ENCODE measurements at regions not wholly inside any gene's neighbourhood (a gene's known extent, or its start where the extent isn't known, plus 50 kb on each side); places are given as distances from the start of the nearest gene placed in this dataset.
"Not testable (repeated sequence)": the region's sequence is repeated elsewhere in the genome, so short reads cannot be mapped to it uniquely, and the experiment has no call there.

DNA sequence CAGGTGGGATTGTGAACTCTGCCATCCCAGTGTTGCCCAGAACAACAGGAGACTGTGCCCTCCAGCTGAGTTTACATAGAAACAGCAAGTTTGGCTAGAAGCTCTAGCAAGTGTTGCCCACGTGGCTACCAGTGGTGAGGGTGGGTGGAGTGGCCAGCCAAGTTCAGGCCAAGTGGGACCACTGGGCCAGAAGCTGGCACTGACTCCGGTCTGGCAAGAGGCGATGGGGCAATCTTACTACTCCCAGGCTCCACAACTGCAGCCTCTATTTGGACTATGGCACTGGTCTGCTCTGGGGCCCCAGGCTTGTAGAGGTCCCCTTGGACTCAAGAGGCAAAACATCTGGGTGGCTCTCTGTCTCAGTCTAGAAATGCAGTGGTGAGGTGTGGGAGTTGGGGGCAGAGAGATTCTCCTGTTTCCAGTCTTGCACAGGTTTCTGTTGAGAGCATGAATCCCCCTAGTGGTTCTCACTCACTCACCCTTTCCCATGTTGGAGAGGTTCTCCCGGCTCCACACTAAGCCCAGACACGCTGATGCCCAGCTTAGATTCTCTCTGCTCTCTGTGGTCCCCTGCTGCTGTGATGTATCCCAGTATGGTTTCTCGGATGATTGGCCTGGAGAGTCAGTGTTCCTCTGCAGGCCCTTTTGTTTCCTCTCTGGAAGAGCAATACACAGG is 615.3 kb downstream of the PDHA2 start:
- DNase-seq: no peak

DNA sequence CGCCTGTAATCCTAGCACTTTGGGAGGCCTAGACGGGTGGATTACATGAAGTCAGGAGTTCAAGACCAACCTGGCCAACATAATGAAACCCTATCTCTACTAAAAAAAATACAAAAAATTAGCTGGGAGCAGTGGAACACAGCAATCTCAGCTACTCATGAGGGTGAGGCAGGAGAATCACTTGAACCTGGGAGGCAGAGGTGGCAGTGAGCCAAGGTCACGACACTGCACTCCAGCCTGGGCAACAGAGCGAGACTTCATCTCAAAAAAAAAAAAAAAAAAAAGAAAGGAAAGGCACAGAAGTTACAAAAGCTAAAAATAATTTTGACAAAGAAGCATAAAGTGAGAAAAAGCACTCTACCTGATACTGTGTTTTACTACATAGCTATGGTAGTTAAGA is 618.1 kb downstream of the PDHA2 start:
- DNase-seq: not testable (repeated sequence)

DNA sequence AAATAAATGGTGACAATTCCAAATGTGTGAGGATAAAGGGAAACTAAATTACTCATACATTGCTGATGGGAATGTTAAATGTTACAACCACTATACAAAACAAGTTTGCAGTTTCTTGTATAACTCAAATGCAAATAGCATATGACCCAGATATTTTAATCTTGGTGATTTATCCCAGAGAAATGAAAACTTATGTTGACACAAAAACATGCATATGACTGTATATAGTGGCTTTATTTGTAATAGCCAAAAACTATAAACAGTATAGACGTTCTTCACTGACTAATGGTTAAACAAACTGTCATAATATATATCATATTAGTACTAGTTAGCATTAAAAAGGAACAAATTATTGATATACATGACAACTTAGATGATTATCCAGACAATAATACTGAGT is 619.2 kb downstream of the PDHA2 start:
- DNase-seq: no peak

DNA sequence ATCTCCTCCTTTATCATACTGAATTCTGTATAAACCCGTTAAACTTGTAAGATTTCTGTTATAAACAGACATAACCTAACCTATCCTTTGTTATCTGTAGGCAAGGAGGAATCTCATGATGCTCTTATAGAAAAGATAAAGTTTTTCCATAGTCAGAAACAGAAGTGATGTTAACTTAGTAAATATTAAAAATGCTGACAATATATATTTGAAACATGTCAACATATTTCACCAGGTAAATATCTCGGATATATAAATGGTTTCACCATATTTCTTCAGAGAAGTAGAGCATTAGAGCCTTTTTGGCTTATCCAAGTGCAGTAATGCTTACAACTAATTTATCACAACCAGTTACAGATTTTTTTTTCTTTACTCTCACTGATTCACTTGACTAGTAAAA is 625.9 kb downstream of the PDHA2 start:
- DNase-seq: no peak

GRCh38 chr4:96471956-96472867 is 632.3 kb downstream of the PDHA2 start:
- DNase-seq: no peak

DNA sequence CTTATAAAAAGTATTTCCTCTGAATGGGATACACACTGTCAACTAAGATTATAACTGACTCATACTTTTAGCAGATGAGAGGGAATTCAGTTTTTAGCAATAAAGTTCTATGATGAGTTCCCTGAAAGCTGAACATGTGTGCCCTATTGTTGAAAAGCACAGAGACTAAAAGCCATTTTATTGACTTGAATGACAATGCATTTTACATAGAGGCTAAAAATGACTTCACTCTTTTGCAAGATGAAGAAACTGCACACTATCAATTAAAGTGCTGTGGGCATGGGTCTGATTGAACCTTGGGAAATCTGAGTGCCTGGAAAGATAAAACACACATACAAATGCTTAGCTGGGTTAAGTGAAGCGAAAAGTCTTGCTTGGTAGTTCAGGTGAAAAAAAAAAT is 633.4 kb downstream of the PDHA2 start:
- DNase-seq: no peak

DNA sequence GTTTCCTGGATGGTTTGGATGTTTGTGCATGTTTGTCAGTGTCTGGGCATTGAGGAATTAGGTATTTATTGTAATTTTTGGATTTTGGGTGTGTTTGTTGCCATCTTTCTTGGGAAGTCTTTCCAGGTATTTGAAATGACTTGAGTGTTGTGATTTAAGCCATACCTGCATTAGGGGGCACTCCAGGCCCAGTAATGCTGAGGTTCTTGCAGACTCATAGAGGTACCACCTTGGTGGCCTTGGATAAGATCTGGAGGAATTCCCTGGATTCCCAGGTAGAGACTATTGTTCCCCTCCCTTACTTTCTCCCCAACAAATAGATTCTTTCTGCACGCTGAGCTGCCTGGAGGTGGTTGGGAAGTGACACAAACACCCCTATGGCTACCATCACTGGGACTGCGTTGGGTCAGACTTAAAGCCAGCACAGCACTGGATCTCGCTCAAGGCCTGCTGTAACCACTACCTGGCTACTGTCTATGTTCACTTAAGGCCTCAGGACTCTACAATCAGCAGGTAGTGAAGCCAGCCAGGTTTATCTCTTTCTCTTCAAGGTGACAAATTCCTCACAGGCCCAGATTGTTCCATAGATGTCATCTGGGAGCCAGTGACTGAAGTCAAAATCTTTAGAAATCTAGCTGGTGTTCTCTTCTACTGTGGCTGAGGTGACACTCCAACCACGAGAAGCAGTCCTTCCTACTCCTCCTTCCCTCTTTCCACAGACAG is 643.6 kb downstream of the PDHA2 start:
- DNase-seq: no peak

GRCh38 chr4:96486563-96486962 is 646.7 kb downstream of the PDHA2 start:
- no peak for DNase-seq

DNA sequence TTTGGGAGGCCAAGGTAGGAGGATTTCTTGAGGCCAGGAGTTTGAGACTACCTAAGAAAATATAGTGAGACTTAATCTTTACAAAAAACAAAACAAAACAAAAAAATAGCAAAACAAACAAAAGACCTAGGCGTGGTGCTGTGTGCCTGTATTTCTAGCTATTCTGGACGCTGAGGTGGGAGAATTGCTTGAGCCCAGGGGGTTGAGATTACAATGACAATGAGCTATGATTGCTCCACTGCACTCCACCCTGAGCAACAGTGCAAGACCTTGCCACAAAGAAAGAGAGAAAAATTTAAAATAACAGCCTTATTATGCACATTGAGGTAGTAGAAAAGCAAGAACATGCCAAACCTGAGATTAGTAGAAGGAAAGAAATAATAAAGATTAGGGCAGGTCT is 657.7 kb downstream of the PDHA2 start:
- DNase-seq: no peak

DNA sequence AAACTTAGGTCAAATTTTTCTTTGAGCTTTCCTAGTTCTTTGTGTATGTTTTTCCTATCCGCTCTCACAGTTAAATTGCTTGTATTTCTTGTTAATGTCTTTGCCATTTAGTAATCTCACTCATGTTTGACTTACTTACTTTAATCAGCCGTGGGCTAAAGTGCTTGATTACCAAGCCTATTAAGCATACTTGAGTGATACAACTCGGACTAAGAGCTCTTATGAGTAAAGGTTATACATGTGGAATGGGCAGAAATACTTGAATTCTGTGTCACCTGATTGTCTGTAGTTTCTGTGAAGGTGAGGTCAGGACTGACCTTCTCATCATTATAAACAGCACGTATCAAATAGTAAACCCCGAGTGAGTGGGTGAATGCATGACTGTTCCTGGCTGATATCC is 664.5 kb downstream of the PDHA2 start:
- DNase-seq: no peak

DNA sequence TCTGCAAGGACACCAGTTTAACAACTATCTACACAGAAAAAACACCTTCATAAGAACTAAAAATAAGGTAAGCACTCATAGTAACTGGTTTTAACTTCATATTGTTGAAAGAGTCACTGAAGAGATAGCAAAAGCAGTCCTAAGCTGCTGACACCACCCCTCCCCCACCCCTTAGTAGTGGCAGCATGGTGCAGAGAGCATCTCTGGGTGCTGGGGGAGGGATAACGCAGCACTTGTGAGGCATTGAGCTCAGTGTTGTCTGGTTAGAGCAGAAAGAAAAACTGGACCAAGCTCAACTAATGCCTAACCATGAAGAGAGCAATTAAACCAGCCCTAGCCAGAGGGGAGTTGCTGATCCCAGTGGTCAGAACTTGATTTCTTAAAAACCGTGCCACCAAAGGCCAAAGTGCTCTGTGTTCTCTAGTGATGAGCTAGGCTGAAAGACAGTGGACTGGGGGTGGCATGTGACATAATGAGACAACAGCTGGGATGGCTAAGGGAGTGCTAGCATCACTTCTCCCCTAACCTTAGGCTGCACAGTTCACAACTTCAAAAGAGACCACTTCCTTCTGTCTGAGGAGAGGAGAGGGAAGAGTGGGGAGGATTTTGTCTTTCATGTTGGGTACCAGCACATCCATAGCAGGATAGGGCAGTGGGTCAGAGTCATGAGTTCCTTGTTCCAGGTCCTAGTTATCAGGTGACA is 669.3 kb downstream of the PDHA2 start:
- DNase-seq: no peak

DNA sequence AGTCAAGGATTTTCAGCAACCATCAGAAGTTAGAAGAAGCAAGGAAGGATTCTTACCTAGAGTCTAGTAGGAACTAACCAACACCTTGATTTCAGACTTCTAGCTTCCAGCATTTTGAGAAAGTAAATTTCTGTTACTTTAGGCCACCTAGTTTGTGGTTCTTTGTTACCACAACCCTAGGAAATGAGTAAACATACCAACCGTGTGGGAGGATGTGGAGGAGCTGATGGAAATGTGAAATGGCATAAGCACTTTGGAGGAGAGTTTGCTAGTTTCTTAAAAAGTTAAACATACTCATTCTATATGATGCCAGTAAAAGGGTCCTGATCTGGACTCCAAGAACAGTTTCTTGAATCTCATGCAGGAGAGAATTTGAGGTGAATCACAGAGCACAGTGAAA is 679.4 kb downstream of the PDHA2 start:
- no peak for DNase-seq

- no peak for DNase-seq
Observed at GRCh38 chr4:96521046-96521536, 681.2 kb downstream of the PDHA2 start.

DNA sequence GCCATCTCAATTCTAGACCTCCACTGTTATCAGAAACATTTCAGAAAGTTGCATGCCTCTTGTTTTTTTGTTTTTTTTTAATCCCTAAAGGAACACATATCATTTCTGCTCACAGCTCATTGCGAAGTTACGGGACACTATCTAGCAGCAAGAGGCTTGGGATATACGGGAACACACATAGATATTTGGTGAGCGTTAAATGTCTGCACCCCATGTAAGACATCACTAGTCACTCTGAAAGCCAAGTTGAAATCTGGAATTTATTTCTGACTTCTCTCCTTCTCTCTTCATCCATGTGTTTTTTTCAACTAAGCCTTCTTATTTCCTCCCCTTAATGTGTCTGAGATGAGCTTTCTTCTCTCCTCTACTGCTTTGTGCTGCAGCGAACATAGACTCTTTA is 683.7 kb downstream of the PDHA2 start:
- DNase-seq: no peak

DNA sequence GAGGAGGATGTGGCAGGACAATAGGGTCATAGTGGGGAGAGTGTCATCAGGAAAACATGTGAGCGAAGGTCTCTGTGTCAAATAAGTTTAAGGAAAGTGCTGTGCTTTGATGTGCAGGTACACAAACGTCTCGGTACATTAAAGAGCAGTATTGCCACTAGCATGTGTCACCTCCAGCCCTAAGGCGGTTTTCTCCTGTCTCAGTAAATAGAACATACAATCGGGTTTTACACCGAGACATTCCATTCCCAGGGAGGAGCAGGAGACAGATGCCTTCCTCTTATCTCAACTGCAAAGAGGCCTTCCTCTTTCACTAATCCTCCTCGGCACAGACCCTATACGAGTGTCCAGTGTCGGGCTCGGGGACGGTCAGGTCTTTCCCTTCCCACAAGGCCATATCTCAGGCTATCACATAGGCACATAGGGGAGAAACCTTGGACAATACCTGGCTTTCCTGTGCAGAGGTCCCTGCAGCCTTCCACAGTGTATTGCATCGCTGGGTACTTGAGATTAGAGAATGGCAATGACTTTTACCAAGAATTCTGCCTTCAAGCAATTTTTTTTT is 684.5 kb downstream of the PDHA2 start:
- no peak for DNase-seq

- DNase-seq: no peak
Observed at GRCh38 chr4:96525898-96526297, 686.0 kb downstream of the PDHA2 start.

- DNase-seq: no peak
Observed at GRCh38 chr4:96526625-96527024, 686.7 kb downstream of the PDHA2 start.

GRCh38 chr4:96531836-96532235 is 691.9 kb downstream of the PDHA2 start:
- no peak for DNase-seq

GRCh38 chr4:96543346-96543745 is 703.5 kb downstream of the PDHA2 start:
- DNase-seq: no peak

DNA sequence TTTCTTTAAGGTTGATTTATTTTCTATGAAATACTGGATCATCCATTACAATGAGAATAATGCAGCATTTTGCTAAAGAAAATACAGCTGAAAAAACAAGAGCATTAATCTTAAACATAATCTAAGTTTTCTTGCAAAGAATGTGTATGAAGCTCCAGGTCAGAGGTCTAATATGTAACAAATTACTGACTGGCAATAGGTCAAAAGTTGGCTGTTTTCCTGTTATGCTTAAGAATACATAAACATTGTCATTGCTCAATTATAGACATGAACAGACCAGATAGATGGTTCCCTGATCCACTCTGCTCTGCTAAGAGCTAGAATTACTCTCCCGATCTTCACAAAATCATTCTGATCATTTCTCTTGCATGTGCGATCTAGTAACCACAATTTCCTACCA is 718.6 kb downstream of the PDHA2 start:
- DNase-seq: no peak

DNA sequence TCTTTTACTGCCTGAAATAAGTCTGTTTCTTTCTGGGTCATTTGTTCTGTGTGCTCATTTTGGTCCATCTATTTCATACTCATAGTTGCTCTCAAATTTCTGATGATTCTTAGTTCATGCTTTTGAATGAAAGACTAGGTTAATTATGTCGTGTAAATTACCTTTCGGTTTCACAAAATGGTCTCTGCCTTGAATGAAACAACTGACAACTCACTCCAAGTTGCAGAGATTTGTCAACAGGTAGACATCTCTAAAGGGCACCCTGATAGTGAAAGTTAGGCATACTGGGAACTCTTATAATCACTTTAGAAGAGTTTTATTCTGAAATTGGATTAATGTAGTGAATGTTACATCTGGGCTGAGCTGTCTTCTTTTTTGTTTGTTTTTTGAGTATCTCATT is 726.9 kb downstream of the PDHA2 start:
- DNase-seq: no peak

- no peak for DNase-seq
Observed at GRCh38 chr4:96585304-96585703, 745.4 kb downstream of the PDHA2 start.

- DNase-seq: no peak
Observed at GRCh38 chr4:96593422-96593821, 753.5 kb downstream of the PDHA2 start.

Measured in SW 1271 (cell line).